Suprapubic skin (tissue), 3 donors: ENCODE measurements at regions not wholly inside any gene's neighbourhood (a gene's known extent, or its start where the extent isn't known, plus 50 kb on each side); places are given as distances from the start of the nearest gene placed in this dataset.

Experiments used
- POLR2A ChIP-seq, 2 donors: fragments of 450-650 bp; IDR thresholded peaks; one replicate each; pipeline ENCODE4 v1.6.1; 2017; ENCODE audit warnings: antibody characterized with exemption in 2 of 2, mild to moderate bottlenecking in 2 of 2, moderate library complexity in 2 of 2
- TF ChIP-seq, protein P1 (sequence below), 2 donors: fragments of 200-600 bp in 1 of 2; fragments of 450-650 bp in 1 of 2; sonication (generic) in 1 of 2; IDR thresholded peaks; one replicate each; pipeline ENCODE4 v1.5.1; 2016 to 2019; ENCODE audit warnings: antibody characterized with exemption in 2 of 2, mild to moderate bottlenecking in 1 of 2, moderate library complexity in 1 of 2

DNA sequence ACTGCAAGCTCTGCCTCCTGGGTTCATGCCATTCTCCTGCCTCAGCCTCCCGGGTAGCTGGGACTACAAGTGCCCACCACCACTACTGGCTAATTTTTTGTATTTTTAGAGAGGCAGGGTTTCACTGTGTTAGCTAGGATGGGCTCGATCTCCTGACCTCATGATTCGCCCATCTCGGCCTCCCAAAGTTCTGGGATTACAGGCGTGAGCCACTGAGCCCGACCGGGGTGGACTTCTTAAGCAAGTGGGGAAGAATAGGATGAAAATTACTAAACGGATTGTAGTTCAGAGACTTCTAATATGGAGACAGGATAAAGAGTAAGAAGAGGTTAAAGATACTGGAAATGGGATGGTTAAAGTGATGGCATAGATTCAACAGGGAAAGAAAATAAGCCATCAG is 132.3 kb upstream of the IRX2 start:
- TF ChIP-seq, protein P1, sequence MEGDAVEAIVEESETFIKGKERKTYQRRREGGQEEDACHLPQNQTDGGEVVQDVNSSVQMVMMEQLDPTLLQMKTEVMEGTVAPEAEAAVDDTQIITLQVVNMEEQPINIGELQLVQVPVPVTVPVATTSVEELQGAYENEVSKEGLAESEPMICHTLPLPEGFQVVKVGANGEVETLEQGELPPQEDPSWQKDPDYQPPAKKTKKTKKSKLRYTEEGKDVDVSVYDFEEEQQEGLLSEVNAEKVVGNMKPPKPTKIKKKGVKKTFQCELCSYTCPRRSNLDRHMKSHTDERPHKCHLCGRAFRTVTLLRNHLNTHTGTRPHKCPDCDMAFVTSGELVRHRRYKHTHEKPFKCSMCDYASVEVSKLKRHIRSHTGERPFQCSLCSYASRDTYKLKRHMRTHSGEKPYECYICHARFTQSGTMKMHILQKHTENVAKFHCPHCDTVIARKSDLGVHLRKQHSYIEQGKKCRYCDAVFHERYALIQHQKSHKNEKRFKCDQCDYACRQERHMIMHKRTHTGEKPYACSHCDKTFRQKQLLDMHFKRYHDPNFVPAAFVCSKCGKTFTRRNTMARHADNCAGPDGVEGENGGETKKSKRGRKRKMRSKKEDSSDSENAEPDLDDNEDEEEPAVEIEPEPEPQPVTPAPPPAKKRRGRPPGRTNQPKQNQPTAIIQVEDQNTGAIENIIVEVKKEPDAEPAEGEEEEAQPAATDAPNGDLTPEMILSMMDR (IDR thresholded peaks at IDR 0.05) = no peak
- TF ChIP-seq POLR2A (IDR thresholded peaks at IDR 0.05) = no peak
